ENCODE measurements at regions not wholly inside any gene's neighbourhood (a gene's known extent, or its start where the extent isn't known, plus 50 kb on each side); places are given as distances from the start of the nearest gene placed in this dataset.
"Not testable (repeated sequence)": the region's sequence is repeated elsewhere in the genome, so short reads cannot be mapped to it uniquely, and the experiment has no call there.

DNA sequence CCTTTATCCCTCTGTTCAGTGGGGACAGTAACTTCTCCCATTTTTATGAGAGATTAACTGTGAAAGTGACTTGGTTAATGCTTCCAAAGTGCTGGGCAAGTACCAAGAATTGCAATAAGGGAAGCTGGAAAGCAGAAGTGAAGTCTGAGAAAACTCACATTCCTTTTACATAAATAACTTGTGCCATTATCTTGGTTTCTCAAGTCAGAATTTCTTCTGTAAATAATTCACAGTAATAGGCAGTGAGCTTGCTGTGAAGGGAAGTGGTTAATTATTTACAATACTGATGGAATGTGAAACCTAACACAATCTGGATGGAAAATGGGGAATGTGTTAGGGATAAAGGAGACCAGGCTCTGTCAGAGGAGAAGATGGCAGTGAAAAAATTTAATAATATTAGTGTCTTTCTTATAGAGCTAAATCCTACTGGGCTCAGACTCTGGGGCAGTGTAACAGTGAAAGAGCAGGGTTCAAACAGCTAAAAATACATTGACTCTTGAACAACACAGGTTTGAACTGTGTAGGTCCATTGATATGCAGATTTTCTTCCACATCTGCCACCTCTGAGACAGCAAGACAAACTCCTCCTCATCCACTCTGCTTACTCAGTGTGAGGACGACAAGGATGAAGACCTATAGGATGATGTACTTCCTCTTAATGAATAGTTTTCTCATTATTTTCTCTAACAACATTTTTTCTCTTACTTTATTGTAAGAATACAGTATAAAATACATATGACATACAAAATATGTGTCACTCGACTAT is 251.5 kb upstream of the ISX start:
- H3K27ac Mint-ChIP-seq: no peak overlapping the region
- H3K27me3 Mint-ChIP-seq: peaks cover 2% of the 10 kb centered on the region
- CTCF ChIA-PET: no interaction called here
- H3K36me3 Mint-ChIP-seq: no peaks in the 10 kb centered on the region
- H3K9me3 Mint-ChIP-seq: peaks cover 8% of the 10 kb centered on the region
- DNase-seq: no peak
- intact Hi-C loops (cut with micrococcal nuclease): no loop called here
- no peak overlapping the region for H3K4me3 Mint-ChIP-seq
- POLR2A ChIA-PET: no interaction called here
- H3K4me1 Mint-ChIP-seq (ENCODE audit: low read depth): no peaks in the 10 kb centered on the region

DNA sequence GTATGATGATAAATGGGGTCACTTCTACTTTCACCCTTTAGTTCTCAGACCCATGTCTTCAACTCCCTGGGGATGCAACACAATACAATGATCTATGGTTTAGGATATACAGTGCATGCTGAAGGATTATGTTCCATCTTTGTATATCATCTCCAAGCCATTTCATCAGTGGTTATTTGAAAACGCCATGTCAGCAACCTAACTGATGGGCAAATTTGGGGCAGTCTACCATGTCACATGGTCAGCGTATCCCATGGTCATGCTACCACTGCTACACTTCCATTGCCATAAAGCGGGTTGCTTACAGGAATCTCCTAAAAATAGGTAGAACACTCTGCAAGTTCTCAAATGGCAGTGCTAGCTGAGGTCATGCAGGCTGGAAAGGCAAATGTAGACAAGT is 236.5 kb upstream of the ISX start:
- Mint-ChIP-seq H3K4me1 (ENCODE audit: low read depth) (no peaks in the 10 kb centered on the region), H3K9me3 (peaks cover 2% of the 10 kb centered on the region), H3K36me3 (no peaks in the 10 kb centered on the region), H3K4me3 (no peak overlapping the region), H3K27me3 (no peaks in the 10 kb centered on the region), H3K27ac (no peak overlapping the region)
- intact Hi-C loops (cut with micrococcal nuclease): no loop called here
- CTCF ChIA-PET: no interaction called here
- POLR2A ChIA-PET: no interaction called here
- no peak for DNase-seq

DNA sequence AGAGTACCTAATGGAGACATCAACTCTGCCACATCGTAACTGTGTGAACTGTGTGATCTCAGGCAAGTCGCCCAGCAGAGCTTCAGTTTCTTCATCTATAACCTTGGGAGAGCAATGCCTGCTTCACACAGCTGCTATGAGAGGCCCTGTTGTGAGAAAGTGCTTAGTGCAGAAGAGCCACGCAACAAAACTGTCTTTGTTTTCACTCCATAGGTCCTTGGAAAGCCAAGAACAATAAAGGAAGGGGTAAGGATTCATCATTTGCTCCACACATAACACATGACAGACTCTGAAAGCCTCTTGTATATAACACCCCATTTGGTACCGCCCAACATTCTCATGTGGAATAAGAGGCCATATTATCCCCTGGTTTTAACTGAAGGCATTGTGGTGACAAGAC is 231.9 kb upstream of the ISX start:
- Mint-ChIP-seq H3K36me3 (no peaks in the 10 kb centered on the region), H3K4me3 (no peak overlapping the region), H3K4me1 (ENCODE audit: low read depth) (no peaks in the 10 kb centered on the region), H3K9me3 (no peaks in the 10 kb centered on the region), H3K27me3 (no peaks in the 10 kb centered on the region), H3K27ac (no peak overlapping the region)
- no peak for DNase-seq
- POLR2A ChIA-PET: no interaction called here
- intact Hi-C loops (cut with micrococcal nuclease): no loop called here
- CTCF ChIA-PET: no interaction called here

DNA sequence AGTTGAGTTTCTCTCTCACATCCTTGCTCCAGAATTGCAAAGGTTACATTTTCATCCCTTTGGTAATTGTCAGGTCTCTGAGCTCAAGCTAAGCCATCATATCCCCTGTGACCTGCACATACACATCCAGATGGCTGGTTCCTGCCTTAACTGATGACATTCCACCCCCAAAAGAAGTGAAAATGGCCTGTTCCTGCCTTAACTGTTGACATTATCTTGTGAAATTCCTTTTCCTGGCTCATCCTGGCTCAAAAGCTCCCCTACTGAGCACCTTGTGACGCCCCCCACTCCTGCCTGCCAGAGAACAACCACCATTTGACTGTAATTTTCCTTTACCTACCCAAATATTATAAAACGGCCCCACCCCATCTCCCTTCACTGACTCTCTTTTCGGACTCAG is 231.4 kb upstream of the ISX start:
- POLR2A ChIA-PET; H3K9me3 Mint-ChIP-seq; H3K27ac Mint-ChIP-seq; H3K36me3 Mint-ChIP-seq; intact Hi-C loops (cut with micrococcal nuclease); DNase-seq; H3K4me3 Mint-ChIP-seq; H3K27me3 Mint-ChIP-seq; H3K4me1 Mint-ChIP-seq (ENCODE audit: low read depth); CTCF ChIA-PET: not testable (repeated sequence)

DNA sequence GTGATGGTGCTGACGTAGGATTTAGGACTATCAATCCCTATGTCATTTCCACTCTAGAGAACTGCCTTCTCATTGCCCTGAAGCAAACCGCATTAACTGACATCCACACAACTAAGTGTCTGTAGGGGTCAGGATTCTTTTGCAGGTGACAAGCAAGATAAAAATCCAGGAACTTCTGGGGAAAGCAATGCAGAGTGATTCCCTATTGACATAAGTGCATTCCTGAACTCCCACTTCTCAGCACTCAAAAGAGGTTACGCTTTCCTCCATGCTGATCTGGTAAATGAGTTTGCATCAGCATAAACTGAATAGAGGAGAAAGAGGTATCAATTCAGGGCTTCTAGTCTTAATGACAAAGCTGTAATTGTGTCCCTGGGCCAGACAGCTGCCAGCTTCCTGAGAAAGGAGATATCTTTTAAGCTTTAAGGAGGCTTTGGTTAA is 224.6 kb upstream of the ISX start:
- Mint-ChIP-seq H3K27me3 (peaks cover 8% of the 10 kb centered on the region), H3K36me3 (no peaks in the 10 kb centered on the region), H3K4me3 (no peak overlapping the region), H3K9me3 (no peaks in the 10 kb centered on the region), H3K4me1 (ENCODE audit: low read depth) (no peaks in the 10 kb centered on the region), H3K27ac (no peak overlapping the region)
- intact Hi-C loops (cut with micrococcal nuclease): no loop called here
- ChIA-PET CTCF (interaction anchor here (0.6 kb wide), 1 partner anchor 428 kb away, joined by 3 read pairs; no protein-coding TSS in a partner anchor), POLR2A (no interaction called here)
- no peak for DNase-seq

DNA sequence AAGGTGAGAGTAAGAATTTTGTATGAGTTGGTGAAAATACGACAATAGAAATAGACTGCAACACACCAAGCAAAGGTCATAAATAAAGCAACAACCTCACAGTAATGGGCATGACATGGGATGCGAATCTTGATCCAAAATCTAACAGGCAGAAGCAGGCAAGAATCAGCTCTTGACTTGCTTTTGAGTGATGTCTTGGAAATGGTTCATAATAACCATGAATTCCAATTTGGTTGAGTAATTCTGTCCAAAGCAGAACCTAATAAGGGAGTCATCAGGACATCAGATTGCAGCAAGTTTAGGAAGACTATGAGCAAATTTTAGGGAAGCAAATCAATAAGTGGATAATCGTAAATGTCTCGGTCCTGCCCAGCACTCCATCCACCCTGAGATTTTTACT is 224.0 kb upstream of the ISX start:
- ChIA-PET CTCF (no interaction called here), POLR2A (no interaction called here)
- Mint-ChIP-seq H3K27me3 (peaks cover 10% of the 10 kb centered on the region), H3K27ac (no peak overlapping the region), H3K4me3 (no peak overlapping the region), H3K9me3 (no peaks in the 10 kb centered on the region), H3K36me3 (no peaks in the 10 kb centered on the region), H3K4me1 (ENCODE audit: low read depth) (no peaks in the 10 kb centered on the region)
- intact Hi-C loops (cut with micrococcal nuclease): no loop called here
- DNase-seq: no peak

DNA sequence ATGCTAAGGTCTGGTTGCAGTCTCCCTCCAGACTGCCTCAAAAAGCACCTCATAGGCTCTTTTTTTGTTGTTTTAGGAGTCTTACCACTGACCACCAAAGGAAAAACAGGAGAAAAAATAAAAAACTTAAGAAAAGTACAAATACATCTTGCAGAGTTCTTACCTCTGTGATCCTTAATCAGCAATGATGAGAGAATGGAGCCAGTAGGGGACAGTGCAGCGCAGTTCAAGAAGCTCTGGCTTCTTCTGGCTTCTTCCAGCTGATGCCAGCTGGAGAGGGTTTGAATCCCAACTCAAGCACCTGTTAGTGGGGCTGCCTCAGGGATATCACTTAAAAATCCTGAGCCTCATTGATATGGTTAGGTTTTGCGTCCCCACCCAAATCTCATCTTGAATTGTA is 223.3 kb upstream of the ISX start:
- no peak for DNase-seq
- ChIA-PET CTCF (no interaction called here), POLR2A (no interaction called here)
- Mint-ChIP-seq H3K9me3 (no peaks in the 10 kb centered on the region), H3K36me3 (no peaks in the 10 kb centered on the region), H3K4me3 (no peak overlapping the region), H3K27ac (no peak overlapping the region), H3K27me3 (peaks cover 13% of the 10 kb centered on the region), H3K4me1 (ENCODE audit: low read depth) (peaks cover 2% of the 10 kb centered on the region)
- intact Hi-C loops (cut with micrococcal nuclease): no loop called here

DNA sequence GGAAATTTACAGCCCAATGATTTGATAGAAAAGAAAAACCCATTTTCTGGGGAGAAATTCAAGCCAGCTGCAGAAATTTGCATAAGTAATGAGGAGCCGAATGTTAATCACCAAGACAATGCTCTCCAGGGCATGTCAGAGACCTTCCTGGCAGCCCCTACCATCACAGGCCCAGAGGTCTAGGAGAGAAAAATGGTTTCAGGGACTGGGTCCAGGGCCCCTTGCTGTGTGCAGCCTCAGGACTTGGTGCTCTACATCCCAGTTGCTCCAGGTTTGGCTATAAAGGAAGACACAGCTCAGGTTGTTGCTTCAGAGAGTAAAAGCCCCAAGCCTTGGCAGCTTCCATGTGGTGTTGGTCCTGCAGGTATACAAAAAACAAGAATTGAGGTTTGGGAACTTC is 222.2 kb upstream of the ISX start:
- POLR2A ChIA-PET; intact Hi-C loops (cut with micrococcal nuclease); H3K4me1 Mint-ChIP-seq (ENCODE audit: low read depth): not testable (repeated sequence)

DNA sequence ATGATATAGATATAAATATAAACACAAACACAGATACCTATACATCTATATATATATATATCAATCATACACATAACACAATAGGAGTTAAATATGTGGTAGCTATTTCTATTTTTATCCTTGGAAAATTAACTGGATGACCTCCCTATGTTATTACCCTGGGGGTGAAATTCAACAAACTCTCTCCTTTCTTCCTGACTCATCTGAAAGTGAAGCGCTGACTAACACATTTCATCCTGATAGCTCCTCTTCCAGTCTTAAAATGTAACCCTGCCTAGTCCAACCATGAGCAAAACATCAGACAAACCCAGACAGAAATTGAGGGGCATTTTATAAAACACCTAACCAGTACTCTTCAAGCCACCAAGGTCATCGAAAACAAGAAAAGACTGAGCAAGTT is 220.6 kb upstream of the ISX start:
- no peaks in the 10 kb centered on the region for H3K36me3 Mint-ChIP-seq
- intact Hi-C loops (cut with micrococcal nuclease): no loop called here
- DNase-seq: no peak
- peaks cover 2% of the 10 kb centered on the region for H3K4me1 Mint-ChIP-seq (ENCODE audit: low read depth)
- no peaks in the 10 kb centered on the region for H3K9me3 Mint-ChIP-seq
- no peak overlapping the region for H3K27ac Mint-ChIP-seq
- H3K4me3 Mint-ChIP-seq: no peak overlapping the region
- ChIA-PET POLR2A (no interaction called here), CTCF (no interaction called here)
- peaks cover 10% of the 10 kb centered on the region for H3K27me3 Mint-ChIP-seq

More for the DNA sequence above, 222.2 kb upstream of the ISX start:
- H3K27ac Mint-ChIP-seq, DNase-seq, CTCF ChIA-PET, H3K36me3 Mint-ChIP-seq, H3K9me3 Mint-ChIP-seq, H3K4me3 Mint-ChIP-seq: not testable (repeated sequence)
- H3K27me3 Mint-ChIP-seq: peaks cover 13% of the 10 kb centered on the region

DNA sequence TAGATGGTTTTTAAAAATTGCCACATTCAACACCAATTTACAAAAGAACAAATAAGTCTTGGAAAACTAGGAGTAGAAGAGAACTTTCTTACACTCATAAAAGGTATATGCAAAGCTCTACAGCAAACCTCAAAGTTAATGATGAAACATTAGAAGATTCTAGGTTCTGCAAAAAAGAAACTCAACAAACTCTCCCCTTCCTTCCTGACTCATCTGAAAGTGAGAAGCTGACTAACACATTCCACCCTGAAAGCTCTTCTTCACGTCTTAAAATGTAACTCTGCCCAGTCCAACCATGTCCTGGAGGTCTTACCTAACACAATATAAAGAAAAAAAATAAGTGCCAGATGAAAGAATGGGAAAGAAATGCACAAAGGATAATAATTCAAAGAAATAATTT is 218.9 kb upstream of the ISX start:
- peaks cover 2% of the 10 kb centered on the region for H3K4me1 Mint-ChIP-seq (ENCODE audit: low read depth)
- CTCF ChIA-PET: no interaction called here
- POLR2A ChIA-PET: no interaction called here
- no peak overlapping the region for H3K4me3 Mint-ChIP-seq
- no peaks in the 10 kb centered on the region for H3K36me3 Mint-ChIP-seq
- H3K27ac Mint-ChIP-seq: no peak overlapping the region
- H3K27me3 Mint-ChIP-seq: peaks cover 10% of the 10 kb centered on the region
- no peaks in the 10 kb centered on the region for H3K9me3 Mint-ChIP-seq
- DNase-seq: no peak
- intact Hi-C loops (cut with micrococcal nuclease): no loop called here

DNA sequence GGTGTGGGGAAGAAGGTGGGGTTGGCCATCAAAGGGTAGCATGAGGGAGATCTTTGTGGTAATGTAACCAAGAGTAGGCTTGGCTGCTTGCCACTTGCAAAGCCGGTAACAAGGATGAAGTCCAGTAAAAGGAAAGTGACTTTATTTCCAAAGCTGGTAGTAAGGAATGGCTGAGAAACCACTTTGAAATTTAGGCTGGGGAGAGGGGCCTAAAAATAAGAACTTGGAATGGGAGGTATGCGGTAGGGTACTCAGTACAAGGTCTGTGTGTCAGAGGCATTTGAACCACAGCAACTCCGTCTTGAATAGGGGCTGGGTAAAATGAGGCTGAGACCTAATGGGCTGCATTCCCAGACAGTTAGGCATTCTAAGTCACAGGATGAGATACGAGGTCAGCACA is 216.0 kb upstream of the ISX start:
- peaks cover 2% of the 10 kb centered on the region for H3K4me1 Mint-ChIP-seq (ENCODE audit: low read depth)
- intact Hi-C loops (cut with micrococcal nuclease): no loop called here
- no peak overlapping the region for H3K4me3 Mint-ChIP-seq
- no peaks in the 10 kb centered on the region for H3K9me3 Mint-ChIP-seq
- ChIA-PET CTCF (no interaction called here), POLR2A (no interaction called here)
- no peaks in the 10 kb centered on the region for H3K36me3 Mint-ChIP-seq
- no peak for DNase-seq
- H3K27ac Mint-ChIP-seq: no peak overlapping the region
- peaks cover 10% of the 10 kb centered on the region for H3K27me3 Mint-ChIP-seq

DNA sequence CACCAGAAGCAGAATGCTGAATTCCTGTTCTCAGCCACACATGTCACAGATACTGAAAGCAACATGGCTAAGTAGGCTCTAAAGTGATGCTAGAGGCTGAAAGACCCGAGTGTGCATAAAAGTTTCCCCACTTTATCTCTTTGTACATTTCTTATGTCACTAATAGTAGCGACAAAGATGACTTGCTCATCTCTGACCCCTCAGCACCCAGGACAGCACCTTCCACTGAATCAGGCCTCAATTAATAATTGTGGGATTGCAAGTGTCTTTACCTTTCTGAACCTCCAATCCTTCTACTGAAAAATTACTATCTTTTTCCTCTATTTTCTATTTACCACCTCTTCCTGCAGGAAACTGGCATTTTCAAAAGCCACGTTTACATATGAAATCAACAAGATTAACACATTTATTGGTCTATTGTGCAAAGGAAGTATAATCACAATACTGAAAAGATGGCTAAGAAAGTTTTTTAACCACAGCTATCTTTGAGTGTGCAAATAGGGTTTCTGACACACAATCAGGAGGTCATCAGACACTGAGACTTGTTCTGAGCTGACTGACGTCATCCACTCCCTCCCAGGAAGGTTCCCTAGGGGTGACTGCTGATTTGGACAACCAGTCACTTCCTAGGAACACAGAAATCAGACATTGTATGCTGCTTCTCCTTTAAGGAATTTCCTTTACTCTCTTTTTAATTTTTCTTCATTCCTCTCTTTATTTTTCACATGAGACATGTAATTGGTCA is 213.9 kb upstream of the ISX start:
- H3K4me1 Mint-ChIP-seq (ENCODE audit: low read depth): peaks cover 2% of the 10 kb centered on the region

DNA sequence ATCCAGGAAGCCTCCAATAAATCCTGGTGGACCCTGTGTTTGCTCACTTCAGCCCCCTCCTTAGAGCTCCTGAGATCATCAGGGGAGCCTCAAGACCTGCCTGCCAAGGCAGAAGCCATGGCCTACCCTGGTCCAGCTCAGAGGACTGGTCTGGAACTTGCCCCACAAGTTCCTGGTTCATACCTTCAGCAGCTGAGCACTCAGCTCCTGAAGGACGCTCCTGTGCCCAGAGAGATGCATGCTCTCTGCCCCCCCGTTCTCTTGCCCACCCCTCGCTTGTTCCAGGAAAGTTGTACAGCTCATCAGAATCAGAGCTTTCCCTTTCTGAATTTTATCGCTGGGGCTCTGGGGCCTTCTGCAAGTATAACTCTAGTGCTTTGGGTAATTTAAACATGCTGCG is 210.5 kb upstream of the ISX start:
- no peak for DNase-seq
- Mint-ChIP-seq H3K4me3 (no peak overlapping the region), H3K27me3 (no peaks in the 10 kb centered on the region), H3K9me3 (peaks cover 2% of the 10 kb centered on the region), H3K36me3 (no peaks in the 10 kb centered on the region), H3K27ac (no peak overlapping the region), H3K4me1 (ENCODE audit: low read depth) (no peaks in the 10 kb centered on the region)
- ChIA-PET POLR2A (no interaction called here), CTCF (interaction anchor here (0.6 to 1.1 kb wide), 2 partner anchors 15 to 168 kb away, joined by 3 read pairs; no protein-coding TSS in a partner anchor)
- intact Hi-C loops (cut with micrococcal nuclease): no loop called here

More for the DNA sequence above, 213.9 kb upstream of the ISX start:
- H3K27ac Mint-ChIP-seq: no peak overlapping the region
- H3K9me3 Mint-ChIP-seq: no peaks in the 10 kb centered on the region
- DNase-seq: no peak
- H3K27me3 Mint-ChIP-seq: peaks cover 3% of the 10 kb centered on the region
- CTCF ChIA-PET: no interaction called here
- POLR2A ChIA-PET: no interaction called here
- intact Hi-C loops (cut with micrococcal nuclease): no loop called here
- H3K36me3 Mint-ChIP-seq: no peaks in the 10 kb centered on the region
- H3K4me3 Mint-ChIP-seq: no peak overlapping the region
